BE2C (cell line): ENCODE measurements at regions not wholly inside any gene's neighbourhood (a gene's known extent, or its start where the extent isn't known, plus 50 kb on each side); places are given as distances from the start of the nearest gene placed in this dataset.

Source experiments
- DNase-seq: peaks from one replicate; pipeline ENCODE4 v3.0.0-alpha.2; 2020
- H3K27me3 ChIP-seq: fragments of 250-450 bp; sonication (Bioruptor Pico); 2 replicates; pipeline ENCODE4 v1.5.1; 2020; ENCODE audit warnings: mild to moderate bottlenecking
- H3K36me3 ChIP-seq: fragments of 250-450 bp; sonication (Bioruptor Pico); 2 replicates; pipeline ENCODE4 v1.5.1; 2020; ENCODE audit warnings: mild to moderate bottlenecking
- H3K4me1 ChIP-seq: fragments of 250-450 bp; sonication (Bioruptor Pico); 2 replicates; pipeline ENCODE4 v1.5.1; 2020
- H3K4me3 ChIP-seq: 2 replicates; pipeline ENCODE4 v1.5.1; 2011; ENCODE audit warnings: low read depth, low read length
- H3K9me3 ChIP-seq: fragments of 250-450 bp; sonication (Bioruptor Pico); 2 replicates; pipeline ENCODE4 v1.5.1; 2020
- CTCF ChIP-seq: IDR thresholded peaks from 2 replicates; pipeline ENCODE4 v1.5.1; 2012; ENCODE audit warnings: mild to moderate bottlenecking, low read depth, low read length

GRCh38 chr7:115831371-115831770, 199.2 kb downstream of the TFEC start:
- H3K27me3 ChIP-seq = no peaks in the 10 kb centered on the region
- no peak for DNase-seq
- no peaks in the 10 kb centered on the region for H3K9me3 ChIP-seq
- H3K4me1 ChIP-seq = no peaks in the 10 kb centered on the region
- TF ChIP-seq CTCF = no peak
- no peaks in the 10 kb centered on the region for H3K36me3 ChIP-seq
- H3K4me3 ChIP-seq = no peak overlapping the region

GRCh38 chr7:115827305-115828045, 203.1 kb downstream of the TFEC start:
- no peaks in the 10 kb centered on the region for H3K4me1 ChIP-seq
- no peaks in the 10 kb centered on the region for H3K36me3 ChIP-seq
- H3K27me3 ChIP-seq = no peaks in the 10 kb centered on the region
- no peak for TF ChIP-seq CTCF
- H3K9me3 ChIP-seq = no peaks in the 10 kb centered on the region
- DNase-seq = no peak
- H3K4me3 ChIP-seq = no peak overlapping the region

GRCh38 chr7:115825456-115826115, 205.0 kb downstream of the TFEC start:
- Histone ChIP-seq H3K4me3 (no peak overlapping the region), H3K27me3 (no peaks in the 10 kb centered on the region), H3K36me3 (no peaks in the 10 kb centered on the region), H3K4me1 (no peaks in the 10 kb centered on the region), H3K9me3 (no peaks in the 10 kb centered on the region)
- TF ChIP-seq CTCF = no peak
- no peak for DNase-seq

GRCh38 chr7:115822801-115823200, 207.8 kb downstream of the TFEC start:
- TF ChIP-seq CTCF = no peak
- Histone ChIP-seq H3K36me3 (no peaks in the 10 kb centered on the region), H3K4me3 (no peak overlapping the region), H3K27me3 (no peaks in the 10 kb centered on the region), H3K9me3 (no peaks in the 10 kb centered on the region), H3K4me1 (no peaks in the 10 kb centered on the region)
- DNase-seq = no peak

- Histone ChIP-seq H3K27me3 (no peaks in the 10 kb centered on the region), H3K4me3 (no peak overlapping the region), H3K9me3 (no peaks in the 10 kb centered on the region), H3K36me3 (no peaks in the 10 kb centered on the region), H3K4me1 (no peaks in the 10 kb centered on the region)
- TF ChIP-seq CTCF = no peak
- DNase-seq = no peak
Observed at GRCh38 chr7:115822380-115822779, 208.2 kb downstream of the TFEC start.

- no peak for TF ChIP-seq CTCF
- Histone ChIP-seq H3K4me3 (no peak overlapping the region), H3K36me3 (no peaks in the 10 kb centered on the region), H3K4me1 (no peaks in the 10 kb centered on the region), H3K27me3 (no peaks in the 10 kb centered on the region), H3K9me3 (no peaks in the 10 kb centered on the region)
- no peak for DNase-seq
Observed at GRCh38 chr7:115816318-115816974, 214.1 kb downstream of the TFEC start.
